GM12878 (cell line): ENCODE measurements at regions not wholly inside any gene's neighbourhood (a gene's known extent, or its start where the extent isn't known, plus 50 kb on each side); places are given as distances from the start of the nearest gene placed in this dataset.

ENCODE experiments used
- ATAC-seq: fragments of 200-7000 bp; cut with Tn5 transposase; 3 replicates; pipeline ENCODE4 v1.9.1; 2020; ENCODE audit warnings: mild to moderate bottlenecking, moderate library complexity
- BruUV-seq: library from RNA; stranded (reverse); fragments of 400-500 nt; replicated peaks from 2 replicates; lab custom pipeline; 2021; lab: Mats Ljungman, UMichigan
- CTCF ChIA-PET: fragments of 300-600 bp; sonication (Branson Sonifier 250); formaldehyde crosslinking; extraction: SDS; loops from one replicate; lab custom pipeline; 2021; ENCODE audit warnings: inconsistent platforms; lab: Yijun Ruan, JAX
- POLR2A ChIA-PET: fragments of 350-600 bp; formaldehyde crosslinking; extraction: SDS; loops from one replicate; lab custom pipeline; 2021; ENCODE audit warnings: inconsistent platforms; lab: Charles Lee
- RAD21 ChIA-PET: fragments of 300-600 bp; sonication (Branson Sonifier 250); formaldehyde crosslinking; loops from one replicate; lab custom pipeline; 2023; ENCODE audit warnings: antibody characterized with exemption; ENCODE audit not compliant: unreplicated experiment; lab: Charles Lee
- SMC1A ChIA-PET: fragments of 300-600 bp; sonication (Branson Sonifier 250); formaldehyde crosslinking; loops from one replicate; lab custom pipeline; 2023; ENCODE audit not compliant: unreplicated experiment, uncharacterized antibody; lab: Charles Lee
- DNase-seq: peaks from one replicate; pipeline ENCODE4 v3.0.0-alpha.2; 2011; ENCODE audit warnings: low read depth, low spot score
- FAIRE-seq: peaks from 3 replicates; lab custom pipeline; 2011; peaks lifted over from hg19 to GRCh38; lab: Jason Lieb, UNC
- H2AFZ ChIP-seq: 2 replicates; pipeline ENCODE4 v1.6.0; 2011; ENCODE audit warnings: low read depth, low read length, control low read depth; ENCODE audit not compliant: control insufficient read depth
- H3K27ac ChIP-seq: 2 replicates; pipeline ENCODE4 v1.5.1; 2011; ENCODE audit warnings: control low read depth; ENCODE audit not compliant: control insufficient read depth, insufficient read depth
- H3K27me3 ChIP-seq, 2 experiments: replicated peaks in 1 of 2; 2 replicates each; pipeline versions ENCODE4 v1.6.0 to v1.6.1; 2011; ENCODE audit warnings: low read length in 1 of 2; ENCODE audit not compliant: control insufficient read depth in 2 of 2, insufficient read depth in 2 of 2
- H3K36me3 ChIP-seq, 2 experiments: 2 replicates each; pipeline ENCODE4 v1.5.1; 2011; ENCODE audit warnings: low read length in 1 of 2; ENCODE audit not compliant: control insufficient read depth in 2 of 2, insufficient read depth in 2 of 2
- H3K4me1 ChIP-seq: 2 replicates; pipeline ENCODE4 v1.6.1; 2011; ENCODE audit warnings: mild to moderate bottlenecking, low read length, moderate library complexity, mixed read lengths; ENCODE audit not compliant: control insufficient read depth, insufficient read depth
- H3K4me2 ChIP-seq: 2 replicates; pipeline ENCODE4 v1.6.0; 2011; ENCODE audit warnings: control low read depth; ENCODE audit not compliant: control insufficient read depth, insufficient read depth
- H3K4me3 ChIP-seq: fragments of 200-600 bp; sonication (generic); 2 replicates; pipeline ENCODE4 v1.5.1; 2016
- H3K79me2 ChIP-seq: 2 replicates; pipeline ENCODE4 v1.6.0; 2011; ENCODE audit warnings: low read length; ENCODE audit not compliant: control insufficient read depth, insufficient read depth
- H3K9ac ChIP-seq: 2 replicates; pipeline ENCODE4 v1.8.0; 2011; ENCODE audit warnings: low read length, control low read depth, mixed read lengths; ENCODE audit not compliant: control insufficient read depth, insufficient read depth
- H3K9me3 ChIP-seq: replicated peaks from 3 replicates; pipeline ENCODE4 v1.5.1; 2011; ENCODE audit warnings: mild to moderate bottlenecking, low read length; ENCODE audit not compliant: control insufficient read depth, insufficient read depth
- H4K20me1 ChIP-seq: 2 replicates; pipeline ENCODE4 v1.6.0; 2011; ENCODE audit not compliant: control insufficient read depth, insufficient read depth
- CBX5 ChIP-seq: sonication (generic); IDR thresholded peaks from 2 replicates; pipeline ENCODE4 v1.6.1; 2016; ENCODE audit warnings: low read depth, moderate library complexity, mild to moderate bottlenecking, inconsistent platforms
- GABPA ChIP-seq: IDR thresholded peaks from 2 replicates; pipeline ENCODE4 v1.6.1; 2014; ENCODE audit warnings: antibody characterized with exemption, low read depth, mild to moderate bottlenecking, inconsistent platforms
- NFXL1 ChIP-seq: fragments of 450-650 bp; IDR thresholded peaks from 2 replicates; pipeline ENCODE4 v1.6.1; 2017; ENCODE audit warnings: antibody characterized with exemption, mild to moderate bottlenecking, borderline replicate concordance
- TCF12 ChIP-seq: IDR thresholded peaks from 2 replicates; pipeline ENCODE4 v1.6.1; 2011; ENCODE audit warnings: low read depth, mild to moderate bottlenecking, low read length
- ZBTB40 ChIP-seq: fragments of 450-650 bp; IDR thresholded peaks from 2 replicates; pipeline ENCODE4 v1.6.1; 2016; ENCODE audit warnings: mild to moderate bottlenecking, moderate library complexity, borderline replicate concordance
- ZNF217 ChIP-seq: fragments of 450-650 bp; IDR thresholded peaks from 2 replicates; pipeline ENCODE4 v1.6.1; 2017; ENCODE audit warnings: antibody characterized with exemption, mild to moderate bottlenecking
- WGBS: methylation state at CpG from one replicate; pipeline ENCODE4 v1.1.6; 2016; ENCODE audit warnings: low lambda C conversion rate; ENCODE audit not compliant: insufficient replicate concordance, insufficient coverage; ENCODE audit errors: missing lambda C conversion rate; 5-methylcytosine and 5-hydroxymethylcytosine counted together
- in situ Hi-C: fragments of 300-500 bp; cut with MboI; formaldehyde crosslinking; loops from 9 replicates; pipeline ENCODE4 v1.14.3; 2018; ENCODE audit warnings: mixed read lengths
- intact Hi-C: fragments of 100-400 bp; cut with micrococcal nuclease; formaldehyde crosslinking; loops from one replicate; pipeline ENCODE4 v1.14.2; 2022; ENCODE audit not compliant: unreplicated experiment

GRCh38 chr9:26755476-26755875, 137.1 kb downstream of the CAAP1 start:
- FAIRE-seq: no peak

GRCh38 chr9:26754509-26755164, 138.0 kb downstream of the CAAP1 start:
- H3K36me3 ChIP-seq: no peaks in the 10 kb centered on the region
- H3K79me2 ChIP-seq: no peaks in the 10 kb centered on the region
- H2AFZ ChIP-seq: no peak overlapping the region
- H3K4me1 ChIP-seq: no peaks in the 10 kb centered on the region
- no TSS peak for BruUV-seq
- POLR2A ChIA-PET: no interaction called here
- SMC1A ChIA-PET: interaction anchor here (0.8 to 1.2 kb wide), 2 partner anchors 27 to 28 kb away, joined by 3 read pairs; no protein-coding TSS in a partner anchor
- intact Hi-C loops: no loop called here
- in situ Hi-C loops: no loop called here
- H3K4me3 ChIP-seq: no peak overlapping the region
- H3K9ac ChIP-seq: no peak overlapping the region
- CTCF ChIA-PET: interaction anchor here (1.1 kb wide), 1 partner anchor 12 kb away, joined by 5 read pairs; no protein-coding TSS in a partner anchor
- RAD21 ChIA-PET: interaction anchor here (0.7 kb wide), 1 partner anchor 22 kb away, joined by 3 read pairs; no protein-coding TSS in a partner anchor
- DNase-seq: no peak
- H3K9me3 ChIP-seq: no peaks in the 10 kb centered on the region; the same call in 2 of the 3 replicates
- TF ChIP-seq ZBTB40: no peak
- no peak for TF ChIP-seq TCF12
- no peak for TF ChIP-seq ZNF217
- no peak for TF ChIP-seq CBX5
- TF ChIP-seq NFXL1: no peak
- no peaks in the 10 kb centered on the region for H3K27me3 ChIP-seq
- no peak overlapping the region for H3K27ac ChIP-seq
- no peak overlapping the region for H3K4me2 ChIP-seq
- 67% methylated on average over 10 of the region's 10 CpGs for WGBS
- no peak for ATAC-seq
- no peaks in the 10 kb centered on the region for H4K20me1 ChIP-seq
- FAIRE-seq: no peak

More at GRCh38 chr9:26755476-26755875, 137.1 kb downstream of the CAAP1 start:
- H3K27ac ChIP-seq: no peak overlapping the region
- DNase-seq: no peak
- ChIA-PET CTCF (interaction anchor here (1.1 kb wide), 1 partner anchor 13 kb away, joined by 5 read pairs; no protein-coding TSS in a partner anchor), POLR2A (no interaction called here), SMC1A (interaction anchor here (0.8 to 1.2 kb wide), 2 partner anchors 28 to 29 kb away, joined by 3 read pairs; no protein-coding TSS in a partner anchor), RAD21 (interaction anchor here (0.7 kb wide), 1 partner anchor 21 kb away, joined by 3 read pairs; no protein-coding TSS in a partner anchor)
- H4K20me1 ChIP-seq: no peaks in the 10 kb centered on the region
- H2AFZ ChIP-seq: no peak overlapping the region
- no peak for TF ChIP-seq GABPA
- 2% methylated on average over 2 of the region's 2 CpGs for WGBS
- H3K9me3 ChIP-seq: no peaks in the 10 kb centered on the region; the same call in 2 of the 3 replicates
- intact Hi-C loops (no loop called here), in situ Hi-C loops (no loop called here)
- no peak overlapping the region for H3K9ac ChIP-seq
- H3K4me3 ChIP-seq: no peak overlapping the region
- no peaks in the 10 kb centered on the region for H3K36me3 ChIP-seq
- no peaks in the 10 kb centered on the region for H3K79me2 ChIP-seq
- no peak overlapping the region for H3K4me2 ChIP-seq
- no peak for ATAC-seq
- H3K4me1 ChIP-seq: no peaks in the 10 kb centered on the region
- no TSS peak for BruUV-seq
- no peaks in the 10 kb centered on the region for H3K27me3 ChIP-seq
